ENCODE measurements at regions not wholly inside any gene's neighbourhood (a gene's known extent, or its start where the extent isn't known, plus 50 kb on each side); places are given as distances from the start of the nearest gene placed in this dataset.
A peak's percentile ranks its signal among the peaks of the same experiment; 100 is the strongest.

DNA sequence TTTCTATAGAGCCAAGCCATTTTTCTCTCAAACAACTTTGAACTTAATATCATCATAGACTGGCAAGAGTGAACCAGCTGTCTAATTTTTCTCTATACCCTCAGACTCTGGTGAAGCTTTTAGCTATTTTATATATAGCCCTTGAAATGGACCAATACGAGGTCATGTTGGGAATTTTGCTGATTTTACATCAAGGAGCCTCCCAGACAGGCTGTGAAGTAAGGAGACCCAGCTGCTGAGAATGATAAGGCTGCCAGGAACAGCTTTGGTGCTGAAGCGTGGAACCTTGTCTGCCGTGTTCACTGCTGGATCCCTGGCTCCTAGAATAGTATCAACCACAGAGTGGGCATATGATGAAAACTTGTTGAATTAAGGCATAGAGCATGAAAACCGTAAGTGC lies 326.2 kb upstream of the NAV3 start:
- Histone ChIP-seq H3K27me3 (ENCODE audit: control insufficient read depth in 3 of 3, insufficient read depth in 3 of 3, low read length in 2 of 3) (no peaks in the 10 kb centered on the region), H3K9me3 (ENCODE audit: control insufficient read depth in 4 of 4, insufficient read depth in 3 of 4, low read length in 3 of 4) (no peaks in the 10 kb centered on the region), H3K4me1 (ENCODE audit: control insufficient read depth in 5 of 5, insufficient read depth in 5 of 5, low read length in 5 of 5) (peaks cover 0 to 8% (median 0%) of the 10 kb centered on the region in 5 donors), H3K9ac (ENCODE audit: insufficient read depth in 1 of 2, low read length in 2 of 2) (no peak overlapping the region), H3K4me3 (no peak overlapping the region), H3K27ac (ENCODE audit: low read depth in 1 of 2, low read length in 1 of 2) (no peak overlapping the region), H3K36me3 (ENCODE audit: control insufficient read depth in 4 of 4, insufficient read depth in 4 of 4, low read length in 4 of 4) (no peaks in the 10 kb centered on the region)
- TF ChIP-seq, protein P1, sequence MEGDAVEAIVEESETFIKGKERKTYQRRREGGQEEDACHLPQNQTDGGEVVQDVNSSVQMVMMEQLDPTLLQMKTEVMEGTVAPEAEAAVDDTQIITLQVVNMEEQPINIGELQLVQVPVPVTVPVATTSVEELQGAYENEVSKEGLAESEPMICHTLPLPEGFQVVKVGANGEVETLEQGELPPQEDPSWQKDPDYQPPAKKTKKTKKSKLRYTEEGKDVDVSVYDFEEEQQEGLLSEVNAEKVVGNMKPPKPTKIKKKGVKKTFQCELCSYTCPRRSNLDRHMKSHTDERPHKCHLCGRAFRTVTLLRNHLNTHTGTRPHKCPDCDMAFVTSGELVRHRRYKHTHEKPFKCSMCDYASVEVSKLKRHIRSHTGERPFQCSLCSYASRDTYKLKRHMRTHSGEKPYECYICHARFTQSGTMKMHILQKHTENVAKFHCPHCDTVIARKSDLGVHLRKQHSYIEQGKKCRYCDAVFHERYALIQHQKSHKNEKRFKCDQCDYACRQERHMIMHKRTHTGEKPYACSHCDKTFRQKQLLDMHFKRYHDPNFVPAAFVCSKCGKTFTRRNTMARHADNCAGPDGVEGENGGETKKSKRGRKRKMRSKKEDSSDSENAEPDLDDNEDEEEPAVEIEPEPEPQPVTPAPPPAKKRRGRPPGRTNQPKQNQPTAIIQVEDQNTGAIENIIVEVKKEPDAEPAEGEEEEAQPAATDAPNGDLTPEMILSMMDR (IDR thresholded peaks at IDR 0.05; ENCODE audit: control extremely low read depth, extremely low read depth), result no peak
- 72 to 88% methylated on average over 4 of the region's 4 CpGs for WGBS, 2 donors
- no peak for ATAC-seq (ENCODE audit: insufficient read depth, low FRiP score)
- DNase-seq, result peak; percentile 73 to 87 (median 86)

DNA sequence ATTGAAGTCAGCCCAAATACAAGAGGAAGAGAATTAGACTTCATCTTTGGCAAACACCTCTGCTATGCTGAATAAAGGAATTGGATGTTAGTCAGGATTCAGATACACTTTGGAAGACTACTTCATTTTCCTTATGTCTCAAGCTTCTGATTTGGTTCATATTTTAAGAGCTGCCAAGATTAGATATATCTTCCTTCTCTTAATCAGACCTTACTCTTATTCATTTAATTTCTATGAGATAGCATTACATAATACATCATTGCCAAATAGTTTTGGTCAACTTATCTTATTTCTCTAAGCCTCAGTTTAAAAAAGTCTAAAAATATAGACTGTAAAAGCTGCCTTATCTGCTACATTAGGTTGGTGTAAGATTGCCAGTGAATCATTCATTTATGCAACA lies 330.6 kb upstream of the NAV3 start:
- no peak overlapping the region for H3K9ac ChIP-seq (ENCODE audit: insufficient read depth in 1 of 2, low read length in 2 of 2)
- H3K4me3 ChIP-seq, result no peak overlapping the region
- no peaks in the 10 kb centered on the region for H3K36me3 ChIP-seq (ENCODE audit: control insufficient read depth in 4 of 4, insufficient read depth in 4 of 4, low read length in 4 of 4)
- ATAC-seq (ENCODE audit: insufficient read depth, low FRiP score) (no peak), DNase-seq (no peak)
- H3K9me3 ChIP-seq (ENCODE audit: control insufficient read depth in 4 of 4, insufficient read depth in 3 of 4, low read length in 3 of 4), result no peaks in the 10 kb centered on the region
- H3K27ac ChIP-seq (ENCODE audit: low read depth in 1 of 2, low read length in 1 of 2), result no peak overlapping the region
- H3K4me1 ChIP-seq (ENCODE audit: control insufficient read depth in 5 of 5, insufficient read depth in 5 of 5, low read length in 5 of 5), result peaks cover 0 to 8% (median 0%) of the 10 kb centered on the region in 5 donors
- TF ChIP-seq, protein P1 (IDR thresholded peaks at IDR 0.05; ENCODE audit: control extremely low read depth, extremely low read depth), result no peak
- H3K27me3 ChIP-seq (ENCODE audit: control insufficient read depth in 3 of 3, insufficient read depth in 3 of 3, low read length in 2 of 3), result no peaks in the 10 kb centered on the region

DNA sequence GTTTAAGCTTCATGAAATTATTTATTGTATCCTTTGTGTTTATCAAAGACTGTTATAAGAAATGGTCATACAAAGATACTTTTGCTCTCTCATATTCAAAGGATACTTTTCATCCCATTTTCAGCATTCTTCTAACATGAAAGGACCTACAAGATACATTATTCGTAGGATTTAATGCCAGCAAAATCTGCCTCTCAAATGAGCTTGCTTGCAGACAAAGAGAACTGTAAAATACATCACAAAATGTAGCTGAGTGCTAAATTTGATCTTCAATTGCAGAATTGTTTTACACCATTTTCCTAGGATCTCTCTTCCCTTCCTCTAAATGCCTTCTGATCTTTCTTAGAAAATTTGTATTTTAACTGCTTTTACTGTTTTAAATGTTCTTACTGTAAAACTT lies 333.0 kb upstream of the NAV3 start:
- Histone ChIP-seq H3K9ac (ENCODE audit: insufficient read depth in 1 of 2, low read length in 2 of 2) (no peak overlapping the region), H3K27ac (ENCODE audit: low read depth in 1 of 2, low read length in 1 of 2) (no peak overlapping the region), H3K4me3 (no peak overlapping the region), H3K4me1 (ENCODE audit: control insufficient read depth in 5 of 5, insufficient read depth in 5 of 5, low read length in 5 of 5) (no peaks in the 10 kb centered on the region), H3K27me3 (ENCODE audit: control insufficient read depth in 3 of 3, insufficient read depth in 3 of 3, low read length in 2 of 3) (no peaks in the 10 kb centered on the region), H3K9me3 (ENCODE audit: control insufficient read depth in 4 of 4, insufficient read depth in 3 of 4, low read length in 3 of 4) (no peaks in the 10 kb centered on the region), H3K36me3 (ENCODE audit: control insufficient read depth in 4 of 4, insufficient read depth in 4 of 4, low read length in 4 of 4) (no peaks in the 10 kb centered on the region)
- 75 to 96% methylated on average over 1 of the region's 1 CpG for WGBS, 2 donors
- DNase-seq (no peak), ATAC-seq (ENCODE audit: insufficient read depth, low FRiP score) (no peak)
- TF ChIP-seq, protein P1 (IDR thresholded peaks at IDR 0.05; ENCODE audit: control extremely low read depth, extremely low read depth), result no peak

DNA sequence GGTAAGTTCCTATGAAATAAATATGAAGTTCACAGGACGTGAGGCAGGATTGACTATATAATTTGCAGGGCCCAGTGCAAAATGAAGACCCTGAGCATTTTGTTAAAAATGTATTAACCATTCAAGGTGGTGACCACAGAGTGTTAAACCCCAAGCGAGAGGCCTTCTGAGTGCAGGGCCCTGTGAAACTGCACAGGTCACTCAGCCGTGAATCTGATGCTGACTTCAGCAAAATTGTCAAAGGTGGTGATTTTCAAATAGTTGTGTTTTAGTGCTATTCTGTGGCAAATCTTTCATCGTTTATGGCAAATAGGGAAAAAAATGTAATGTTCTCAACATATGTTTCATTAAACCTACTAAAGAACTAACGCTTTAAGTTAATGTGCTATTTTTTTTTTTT lies 334.0 kb upstream of the NAV3 start:
- ATAC-seq (ENCODE audit: insufficient read depth, low FRiP score), result no peak
- no peak overlapping the region for H3K4me3 ChIP-seq
- TF ChIP-seq, protein P1 (IDR thresholded peaks at IDR 0.05; ENCODE audit: control extremely low read depth, extremely low read depth), result no peak
- no peaks in the 10 kb centered on the region for H3K36me3 ChIP-seq (ENCODE audit: control insufficient read depth in 4 of 4, insufficient read depth in 4 of 4, low read length in 4 of 4)
- no peak for DNase-seq
- H3K9ac ChIP-seq (ENCODE audit: insufficient read depth in 1 of 2, low read length in 2 of 2), result no peak overlapping the region
- no peaks in the 10 kb centered on the region for H3K27me3 ChIP-seq (ENCODE audit: control insufficient read depth in 3 of 3, insufficient read depth in 3 of 3, low read length in 2 of 3)
- 95% methylated on average over 5 of the region's 5 CpGs for WGBS, 2 donors
- no peaks in the 10 kb centered on the region for H3K4me1 ChIP-seq (ENCODE audit: control insufficient read depth in 5 of 5, insufficient read depth in 5 of 5, low read length in 5 of 5)
- no peaks in the 10 kb centered on the region for H3K9me3 ChIP-seq (ENCODE audit: control insufficient read depth in 4 of 4, insufficient read depth in 3 of 4, low read length in 3 of 4)
- H3K27ac ChIP-seq (ENCODE audit: low read depth in 1 of 2, low read length in 1 of 2), result no peak overlapping the region

Measured in lung (tissue), 11 donors.